Ascending aorta (tissue), 2 donors: ENCODE measurements at regions not wholly inside any gene's neighbourhood (a gene's known extent, or its start where the extent isn't known, plus 50 kb on each side); places are given as distances from the start of the nearest gene placed in this dataset.

Experiments
- DNase-seq, 2 donors: peaks; one replicate each; pipeline ENCODE4 v3.0.0-alpha.2; 2019; ENCODE audit warnings: low spot score in 2 of 2
- H3K27ac ChIP-seq, 2 donors: fragments of 200-600 bp; sonication (generic); one replicate each; pipeline ENCODE4 v1.5.1; 2016 to 2017; ENCODE audit warnings: mild to moderate bottlenecking in 1 of 2
- H3K27me3 ChIP-seq: fragments of 200-600 bp; sonication (generic); one replicate; pipeline ENCODE4 v1.5.1; 2017
- H3K36me3 ChIP-seq, 2 donors: fragments of 200-600 bp; sonication (generic); one replicate each; pipeline ENCODE4 v1.5.1; 2016
- H3K4me1 ChIP-seq, 2 donors: fragments of 200-600 bp; sonication (generic); one replicate each; pipeline ENCODE4 v1.5.1; 2016 to 2017; ENCODE audit warnings: mild to moderate bottlenecking in 1 of 2
- H3K4me3 ChIP-seq, 2 donors: fragments of 200-600 bp; sonication (generic); one replicate each; pipeline ENCODE4 v1.5.1; 2016 to 2017; ENCODE audit warnings: mild to moderate bottlenecking in 1 of 2
- H3K9me3 ChIP-seq, 2 donors: fragments of 200-600 bp; sonication (generic); one replicate each; pipeline ENCODE4 v1.5.1; 2016
- CTCF ChIP-seq, 3 experiments: fragments of 200-600 bp in 2 of 3; fragments of 450-650 bp in 1 of 3; sonication (generic) in 2 of 3; IDR thresholded peaks; one replicate each; pipeline ENCODE4 v1.5.1; 2016 to 2019; ENCODE audit warnings: antibody characterized with exemption in 3 of 3, mild to moderate bottlenecking in 1 of 3, moderate library complexity in 1 of 3
- intact Hi-C: fragments of 100-400 bp; cut with DNase I; formaldehyde crosslinking; loops from one replicate; pipeline ENCODE4 v1.15.1; 2023

- Histone ChIP-seq H3K36me3 (no peaks in the 10 kb centered on the region), H3K4me1 (no peaks in the 10 kb centered on the region), H3K27me3 (no peaks in the 10 kb centered on the region), H3K9me3 (no peaks in the 10 kb centered on the region), H3K27ac (no peak overlapping the region), H3K4me3 (no peak overlapping the region)
- TF ChIP-seq CTCF (IDR thresholded peaks at IDR 0.05): no peak
- intact Hi-C loops: no loop called here
- no peak for DNase-seq
These were observed 670.1 kb upstream of the POM121L12 start for GRCh38 chr7:52365349-52365748.

- Histone ChIP-seq H3K4me3 (no peak overlapping the region), H3K4me1 (no peaks in the 10 kb centered on the region), H3K9me3 (no peaks in the 10 kb centered on the region), H3K27me3 (no peaks in the 10 kb centered on the region), H3K36me3 (no peaks in the 10 kb centered on the region), H3K27ac (no peak overlapping the region)
- intact Hi-C loops: no loop called here
- TF ChIP-seq CTCF (IDR thresholded peaks at IDR 0.05): no peak
- no peak for DNase-seq
These were observed 672.9 kb upstream of the POM121L12 start for GRCh38 chr7:52362521-52362920.

- no peak for DNase-seq
- H3K4me3 ChIP-seq: no peak overlapping the region
- no peaks in the 10 kb centered on the region for H3K4me1 ChIP-seq
- no peaks in the 10 kb centered on the region for H3K27me3 ChIP-seq
- H3K27ac ChIP-seq: no peak overlapping the region
- no peaks in the 10 kb centered on the region for H3K9me3 ChIP-seq
- intact Hi-C loops: no loop called here
- H3K36me3 ChIP-seq: no peaks in the 10 kb centered on the region
- TF ChIP-seq CTCF (IDR thresholded peaks at IDR 0.05): no peak
These were observed 674.9 kb upstream of the POM121L12 start for GRCh38 chr7:52360541-52360940.

- Histone ChIP-seq H3K27ac (no peak overlapping the region), H3K4me3 (no peak overlapping the region), H3K4me1 (no peaks in the 10 kb centered on the region), H3K27me3 (no peaks in the 10 kb centered on the region), H3K9me3 (no peaks in the 10 kb centered on the region), H3K36me3 (no peaks in the 10 kb centered on the region)
- intact Hi-C loops: no loop called here
- TF ChIP-seq CTCF (IDR thresholded peaks at IDR 0.05): no peak
- DNase-seq: no peak
These were observed 680.4 kb upstream of the POM121L12 start for GRCh38 chr7:52355053-52355452.

GRCh38 chr7:52352013-52352981 is 683.1 kb upstream of the POM121L12 start:
- H3K27me3 ChIP-seq: no peaks in the 10 kb centered on the region
- no peak overlapping the region for H3K27ac ChIP-seq
- H3K36me3 ChIP-seq: no peaks in the 10 kb centered on the region
- H3K9me3 ChIP-seq: no peaks in the 10 kb centered on the region
- no peak for TF ChIP-seq CTCF (IDR thresholded peaks at IDR 0.05)
- H3K4me1 ChIP-seq: no peaks in the 10 kb centered on the region
- DNase-seq: no peak
- H3K4me3 ChIP-seq: no peak overlapping the region
- intact Hi-C loops: no loop called here
